ENCODE measurements at regions not wholly inside any gene's neighbourhood (a gene's known extent, or its start where the extent isn't known, plus 50 kb on each side); places are given as distances from the start of the nearest gene placed in this dataset.

GRCh38 chr17:53219821-53220220 is 602.9 kb upstream of the KIF2B start:
- Histone ChIP-seq H3K79me2 (ENCODE audit: insufficient read depth) (no peaks in the 10 kb centered on the region), H3K4me1 (ENCODE audit: control insufficient read depth in 1 of 2, insufficient read depth in 2 of 2, low read depth in 1 of 2, low read length in 1 of 2) (no peaks in the 10 kb centered on the region), H4K20me1 (ENCODE audit: insufficient read depth) (no peaks in the 10 kb centered on the region), H2AFZ (ENCODE audit: low read depth) (no peak overlapping the region), H3K9me3 (peaks cover 3% of the 10 kb centered on the region; the same call in 1 of the 2 replicates), H3F3A (replicated peaks; ENCODE audit: insufficient read depth) (no peaks in the 10 kb centered on the region), H3K4me3 (ENCODE audit: low read depth in 2 of 2, low read length in 1 of 2) (no peak overlapping the region), H3K9ac (no peak overlapping the region), H3K4me2 (no peak overlapping the region), H3K36me3 (replicated peaks in 1 of 2; ENCODE audit: control insufficient read depth in 1 of 2, insufficient read depth in 2 of 2, low read length in 1 of 2) (no peaks in the 10 kb centered on the region), H3K27ac (ENCODE audit: low read depth in 2 of 2, low read length in 1 of 2) (no peak overlapping the region), H3K27me3 (ENCODE audit: insufficient read depth) (no peaks in the 10 kb centered on the region), H3K9me2 (no peaks in the 10 kb centered on the region)
- TF ChIP-seq JUND (IDR thresholded peaks at IDR 0.05) = no peak
- no peak for TF ChIP-seq TEAD4 (IDR thresholded peaks at IDR 0.05; ENCODE audit: borderline replicate concordance, insufficient read depth)
- TF ChIP-seq, protein P1, sequence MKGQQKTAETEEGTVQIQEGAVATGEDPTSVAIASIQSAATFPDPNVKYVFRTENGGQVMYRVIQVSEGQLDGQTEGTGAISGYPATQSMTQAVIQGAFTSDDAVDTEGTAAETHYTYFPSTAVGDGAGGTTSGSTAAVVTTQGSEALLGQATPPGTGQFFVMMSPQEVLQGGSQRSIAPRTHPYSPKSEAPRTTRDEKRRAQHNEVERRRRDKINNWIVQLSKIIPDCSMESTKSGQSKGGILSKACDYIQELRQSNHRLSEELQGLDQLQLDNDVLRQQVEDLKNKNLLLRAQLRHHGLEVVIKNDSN (IDR thresholded peaks at IDR 0.05; ENCODE audit: borderline replicate concordance, low read depth) = no peak
- no peak for TF ChIP-seq EP300 (IDR thresholded peaks at IDR 0.05; ENCODE audit: borderline replicate concordance in 1 of 2, low read depth in 1 of 2, low read length in 1 of 2)
- TF ChIP-seq, protein P2, sequence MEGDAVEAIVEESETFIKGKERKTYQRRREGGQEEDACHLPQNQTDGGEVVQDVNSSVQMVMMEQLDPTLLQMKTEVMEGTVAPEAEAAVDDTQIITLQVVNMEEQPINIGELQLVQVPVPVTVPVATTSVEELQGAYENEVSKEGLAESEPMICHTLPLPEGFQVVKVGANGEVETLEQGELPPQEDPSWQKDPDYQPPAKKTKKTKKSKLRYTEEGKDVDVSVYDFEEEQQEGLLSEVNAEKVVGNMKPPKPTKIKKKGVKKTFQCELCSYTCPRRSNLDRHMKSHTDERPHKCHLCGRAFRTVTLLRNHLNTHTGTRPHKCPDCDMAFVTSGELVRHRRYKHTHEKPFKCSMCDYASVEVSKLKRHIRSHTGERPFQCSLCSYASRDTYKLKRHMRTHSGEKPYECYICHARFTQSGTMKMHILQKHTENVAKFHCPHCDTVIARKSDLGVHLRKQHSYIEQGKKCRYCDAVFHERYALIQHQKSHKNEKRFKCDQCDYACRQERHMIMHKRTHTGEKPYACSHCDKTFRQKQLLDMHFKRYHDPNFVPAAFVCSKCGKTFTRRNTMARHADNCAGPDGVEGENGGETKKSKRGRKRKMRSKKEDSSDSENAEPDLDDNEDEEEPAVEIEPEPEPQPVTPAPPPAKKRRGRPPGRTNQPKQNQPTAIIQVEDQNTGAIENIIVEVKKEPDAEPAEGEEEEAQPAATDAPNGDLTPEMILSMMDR (IDR thresholded peaks at IDR 0.05) = no peak
- no peak for TF ChIP-seq MEF2A (IDR thresholded peaks at IDR 0.05; ENCODE audit: borderline replicate concordance, low read depth)
- TF ChIP-seq MXI1 (IDR thresholded peaks at IDR 0.05; ENCODE audit: low read depth, low read length) = no peak
- TF ChIP-seq GATA2 (CRISPR knock-in tag; IDR thresholded peaks at IDR 0.05) = no peak
- TF ChIP-seq RAD21 (IDR thresholded peaks at IDR 0.05; ENCODE audit: low read length) = no peak
- TF ChIP-seq TCF12 (IDR thresholded peaks at IDR 0.05) = no peak
- TF ChIP-seq FOSL2 (IDR thresholded peaks at IDR 0.05; ENCODE audit: borderline replicate concordance, low read depth) = no peak
- no peak for TF ChIP-seq FOXM1 (IDR thresholded peaks at IDR 0.05; ENCODE audit: low read depth)
- TF ChIP-seq GABPA (IDR thresholded peaks at IDR 0.05; ENCODE audit: low read depth) = no peak
- TF ChIP-seq SMC3 (IDR thresholded peaks at IDR 0.05; ENCODE audit: low read depth, low read length) = no peak
- no peak for TF ChIP-seq ELF1 (IDR thresholded peaks at IDR 0.05)
- TF ChIP-seq SIN3A (IDR thresholded peaks at IDR 0.05; ENCODE audit: borderline replicate concordance, low read depth, low read length) = no peak
- TF ChIP-seq, protein P3, sequence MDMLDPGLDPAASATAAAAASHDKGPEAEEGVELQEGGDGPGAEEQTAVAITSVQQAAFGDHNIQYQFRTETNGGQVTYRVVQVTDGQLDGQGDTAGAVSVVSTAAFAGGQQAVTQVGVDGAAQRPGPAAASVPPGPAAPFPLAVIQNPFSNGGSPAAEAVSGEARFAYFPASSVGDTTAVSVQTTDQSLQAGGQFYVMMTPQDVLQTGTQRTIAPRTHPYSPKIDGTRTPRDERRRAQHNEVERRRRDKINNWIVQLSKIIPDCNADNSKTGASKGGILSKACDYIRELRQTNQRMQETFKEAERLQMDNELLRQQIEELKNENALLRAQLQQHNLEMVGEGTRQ (IDR thresholded peaks at IDR 0.05; ENCODE audit: borderline replicate concordance, low read depth, low read length) = no peak
- TF ChIP-seq, protein P4, sequence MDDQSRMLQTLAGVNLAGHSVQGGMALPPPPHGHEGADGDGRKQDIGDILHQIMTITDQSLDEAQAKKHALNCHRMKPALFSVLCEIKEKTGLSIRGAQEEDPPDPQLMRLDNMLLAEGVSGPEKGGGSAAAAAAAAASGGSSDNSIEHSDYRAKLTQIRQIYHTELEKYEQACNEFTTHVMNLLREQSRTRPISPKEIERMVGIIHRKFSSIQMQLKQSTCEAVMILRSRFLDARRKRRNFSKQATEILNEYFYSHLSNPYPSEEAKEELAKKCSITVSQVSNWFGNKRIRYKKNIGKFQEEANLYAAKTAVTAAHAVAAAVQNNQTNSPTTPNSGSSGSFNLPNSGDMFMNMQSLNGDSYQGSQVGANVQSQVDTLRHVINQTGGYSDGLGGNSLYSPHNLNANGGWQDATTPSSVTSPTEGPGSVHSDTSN (IDR thresholded peaks at IDR 0.05) = no peak
- no peak for TF ChIP-seq YY1 (IDR thresholded peaks at IDR 0.05; ENCODE audit: low read depth)
- no peak for TF ChIP-seq ZBTB33 (IDR thresholded peaks at IDR 0.05; ENCODE audit: borderline replicate concordance, low read depth)
- no peak for DNase-seq
- CTCF ChIA-PET = no interaction called here
- POLR2A ChIA-PET = no interaction called here
